Medulla oblongata (tissue), 1 donor: ENCODE measurements at regions not wholly inside any gene's neighbourhood (a gene's known extent, or its start where the extent isn't known, plus 50 kb on each side); places are given as distances from the start of the nearest gene placed in this dataset.

Experiments
- DNase-seq: peaks from one replicate; pipeline ENCODE4 v3.0.0-alpha.2; 2015; ENCODE audit errors: extremely low spot score

DNA sequence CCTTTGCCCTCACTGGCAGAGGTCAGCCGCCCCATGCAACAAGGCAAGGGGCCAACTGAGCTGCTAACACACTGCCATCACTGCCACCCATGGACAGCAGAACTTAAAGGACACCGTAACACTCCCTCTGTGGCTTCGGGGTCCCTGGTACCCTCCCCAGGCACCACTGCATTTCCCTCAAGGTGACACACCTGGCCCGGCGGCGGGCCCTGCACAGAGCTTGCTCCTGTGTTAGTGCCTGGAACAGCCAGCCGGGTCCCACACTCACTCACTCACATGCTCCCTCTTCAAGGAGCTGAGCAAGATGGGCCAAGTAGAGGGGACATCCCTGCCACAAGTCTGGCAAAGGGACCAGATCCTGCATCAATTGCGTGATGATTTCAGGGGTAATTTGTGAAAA is 126.5 kb upstream of the SOX4 start:
- no peak for DNase-seq

GRCh38 chr6:21468461-21468860 is 125.1 kb upstream of the SOX4 start:
- DNase-seq, result no peak

- no peak for DNase-seq
These were observed 124.3 kb upstream of the SOX4 start for GRCh38 chr6:21469213-21469612.

- no peak for DNase-seq
These were observed 117.4 kb upstream of the SOX4 start for GRCh38 chr6:21476112-21476511.

DNA sequence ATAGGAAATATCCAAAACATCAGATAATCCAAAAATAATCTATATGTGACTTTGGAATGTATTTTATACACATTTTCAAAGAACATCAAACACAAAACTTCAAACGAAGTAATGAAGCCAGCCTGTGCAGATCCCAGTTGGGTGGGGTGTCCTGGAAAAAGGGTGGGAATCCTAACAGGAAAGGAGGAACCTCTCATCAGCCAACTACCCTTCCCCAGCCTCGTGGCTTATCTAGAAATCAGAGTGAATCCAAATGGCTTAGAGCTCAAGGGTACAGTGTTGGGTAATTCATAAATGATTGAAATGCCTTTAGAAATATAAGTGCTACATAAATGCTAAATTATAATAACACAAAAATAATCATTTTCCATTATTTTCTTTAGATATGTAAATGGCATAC is 115.1 kb upstream of the SOX4 start:
- no peak for DNase-seq

- DNase-seq, result peak; percentile 8
These were observed 114.5 kb upstream of the SOX4 start for GRCh38 chr6:21478883-21479539.

- no peak for DNase-seq
These were observed 107.4 kb upstream of the SOX4 start for GRCh38 chr6:21486115-21486514.

DNA sequence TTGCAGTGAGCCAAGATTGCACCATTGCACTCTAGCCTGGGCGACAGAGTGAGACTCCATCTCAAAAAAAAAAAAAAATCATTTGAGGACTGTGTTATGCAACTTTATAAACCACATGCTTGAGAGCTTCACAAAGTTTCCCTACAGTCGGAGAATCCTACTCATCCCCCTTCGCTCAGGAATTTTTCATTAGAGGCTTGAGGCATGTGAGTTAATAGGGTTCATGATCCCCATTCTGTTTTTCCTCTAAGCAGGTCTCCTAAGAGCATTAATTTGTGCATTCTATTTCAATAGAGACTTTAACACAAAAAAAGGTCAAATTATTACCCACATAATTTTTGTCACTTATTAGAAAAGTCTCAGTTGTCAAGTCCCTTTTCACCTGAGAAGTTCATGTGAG is 103.7 kb upstream of the SOX4 start:
- DNase-seq, result no peak

GRCh38 chr6:21491955-21492354 is 101.6 kb upstream of the SOX4 start:
- DNase-seq, result no peak

DNA sequence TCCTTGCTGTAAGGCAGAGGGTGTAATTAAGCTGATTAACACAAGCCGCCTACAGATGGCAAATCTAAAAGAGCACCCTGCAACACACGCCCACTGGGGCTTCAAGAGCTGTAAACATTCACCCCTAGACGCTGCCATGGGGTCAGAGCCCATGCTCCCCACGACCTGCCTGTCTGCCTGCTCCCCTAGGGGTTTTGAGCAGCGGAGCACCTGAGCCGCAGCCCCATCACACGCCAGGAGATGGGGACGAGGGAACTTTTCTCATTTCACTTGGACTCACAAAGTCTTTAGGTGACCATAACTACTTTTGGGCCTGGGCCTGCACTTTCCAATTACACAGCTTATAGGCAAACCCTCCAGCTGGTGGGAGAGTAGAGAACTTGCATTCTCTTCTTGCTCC is 99.0 kb upstream of the SOX4 start:
- no peak for DNase-seq

DNA sequence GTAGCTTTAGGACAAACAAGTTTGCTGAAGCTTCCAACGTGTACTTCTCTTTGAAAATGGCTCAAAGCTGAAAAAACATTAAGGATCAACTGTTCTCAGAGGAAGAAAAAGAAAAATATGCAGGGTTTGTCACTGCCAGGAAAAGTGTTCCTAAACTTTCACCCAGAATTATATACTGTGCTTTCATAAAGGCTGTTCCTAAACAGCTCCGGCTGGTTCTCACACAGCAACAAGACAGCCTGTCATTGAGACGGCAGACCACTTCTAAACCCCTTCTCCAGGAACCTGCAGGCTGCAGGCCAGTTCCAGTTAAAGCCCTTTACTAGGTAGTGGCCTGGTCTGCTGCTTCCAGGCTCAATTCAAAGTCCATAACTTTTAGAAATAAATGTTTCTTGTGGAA is 97.4 kb upstream of the SOX4 start:
- no peak for DNase-seq

DNA sequence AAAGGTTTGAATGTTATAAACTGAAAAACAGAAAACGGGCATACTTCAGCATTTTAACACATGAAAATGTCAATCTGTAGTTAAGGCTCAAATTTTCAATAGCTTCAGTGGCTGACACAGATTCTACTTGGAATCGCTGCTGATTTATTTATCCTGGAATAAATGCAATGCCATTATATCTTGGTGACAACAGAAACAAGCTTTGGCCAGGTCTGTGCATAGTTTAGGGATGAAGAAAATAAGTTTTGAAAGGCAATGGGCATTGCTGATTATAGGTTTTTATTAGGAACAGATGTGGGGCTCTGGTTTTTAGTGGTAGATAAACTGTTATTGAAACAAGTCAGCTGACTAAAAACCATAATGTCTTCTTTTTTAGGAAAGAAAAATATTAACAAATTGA is 96.8 kb upstream of the SOX4 start:
- no peak for DNase-seq

DNA sequence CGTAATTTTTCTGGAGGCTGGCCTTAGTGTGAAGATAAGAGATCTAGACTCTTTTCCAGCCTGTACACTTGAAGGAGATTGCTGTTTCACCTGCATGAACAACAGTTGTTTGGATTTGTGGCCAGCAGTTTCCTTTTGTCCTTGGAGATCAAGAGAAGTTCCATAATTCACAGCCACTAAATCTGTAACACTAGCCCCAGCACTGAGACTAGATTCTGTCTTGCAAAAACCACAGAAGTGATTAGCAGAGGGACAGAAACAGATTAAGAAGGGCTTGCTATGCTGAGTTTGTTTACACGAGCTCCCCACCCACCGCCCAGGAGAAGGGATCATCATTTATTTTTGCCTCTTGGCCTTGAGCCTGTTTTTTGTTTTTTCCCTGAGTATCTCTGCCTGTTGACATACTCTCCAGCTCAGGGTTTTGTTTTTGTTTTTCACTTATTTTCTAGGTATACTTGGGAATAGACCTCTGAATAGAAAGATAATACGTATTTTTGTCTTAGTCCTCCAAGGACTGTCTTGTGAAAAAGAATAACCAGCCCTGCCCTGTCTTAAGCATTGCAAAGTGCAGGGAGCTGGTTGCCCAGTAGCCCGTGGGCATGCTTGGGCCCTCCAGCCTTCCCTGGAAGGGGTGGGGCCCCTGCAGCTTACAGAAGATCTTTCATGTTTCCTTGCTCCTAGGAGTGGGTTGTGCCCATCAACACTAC is 93.1 kb upstream of the SOX4 start:
- no peak for DNase-seq

DNA sequence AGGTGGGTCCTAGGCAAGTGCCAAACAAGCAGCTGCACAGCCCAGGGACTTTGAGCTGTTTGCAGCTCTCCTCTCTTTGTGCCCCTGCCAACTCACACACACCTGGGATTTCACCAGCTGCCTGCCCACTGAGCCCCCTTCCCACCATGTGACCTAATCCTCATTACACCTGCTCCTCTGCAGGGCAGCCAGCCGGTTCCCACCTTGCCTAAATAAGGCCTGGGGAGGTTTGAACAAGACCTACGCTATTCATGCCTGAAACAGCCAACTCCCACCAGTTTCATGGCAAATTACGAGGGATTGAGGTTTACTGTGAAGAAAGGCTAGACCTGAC is 92.6 kb upstream of the SOX4 start:
- no peak for DNase-seq

DNA sequence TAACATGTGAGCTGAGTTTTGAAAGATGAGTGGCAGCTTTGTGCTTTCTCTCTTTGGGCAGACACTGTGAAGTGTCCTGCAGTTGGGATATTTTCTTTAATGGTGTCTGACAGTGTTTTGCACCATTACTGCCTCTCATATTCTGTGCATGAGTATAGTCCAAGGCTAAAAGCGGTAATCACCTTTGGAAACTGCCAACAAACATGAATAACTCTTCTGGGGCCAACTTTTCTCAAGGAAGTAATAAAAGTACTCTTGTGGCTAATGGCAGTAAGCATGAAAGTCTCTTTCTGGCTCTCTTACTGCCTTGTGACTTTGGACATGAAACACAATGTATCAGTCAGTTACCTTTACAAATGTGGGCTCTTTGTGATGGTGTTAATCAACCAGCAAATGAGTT is 91.7 kb upstream of the SOX4 start:
- DNase-seq, result no peak

DNA sequence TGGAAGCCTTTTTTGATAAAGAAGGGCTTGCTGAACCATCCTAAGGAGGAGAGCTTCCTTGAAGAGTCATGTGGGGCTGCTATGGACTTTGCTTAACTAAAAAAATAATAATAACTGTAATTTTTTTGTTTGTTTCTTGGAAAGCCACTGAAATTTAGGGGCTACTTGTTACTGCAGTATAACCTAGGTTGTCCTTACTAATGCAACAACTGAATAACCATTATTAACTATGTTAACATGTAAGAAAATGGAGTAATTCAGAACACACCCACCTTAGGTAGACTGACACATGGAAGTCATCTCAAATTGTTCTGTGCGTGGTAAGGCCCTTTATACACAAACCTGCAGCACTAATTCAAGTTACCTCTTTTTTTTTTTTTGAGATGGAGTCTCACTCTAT is 90.9 kb upstream of the SOX4 start:
- no peak for DNase-seq

- no peak for DNase-seq
These were observed 88.8 kb upstream of the SOX4 start for GRCh38 chr6:21504790-21505189.

DNA sequence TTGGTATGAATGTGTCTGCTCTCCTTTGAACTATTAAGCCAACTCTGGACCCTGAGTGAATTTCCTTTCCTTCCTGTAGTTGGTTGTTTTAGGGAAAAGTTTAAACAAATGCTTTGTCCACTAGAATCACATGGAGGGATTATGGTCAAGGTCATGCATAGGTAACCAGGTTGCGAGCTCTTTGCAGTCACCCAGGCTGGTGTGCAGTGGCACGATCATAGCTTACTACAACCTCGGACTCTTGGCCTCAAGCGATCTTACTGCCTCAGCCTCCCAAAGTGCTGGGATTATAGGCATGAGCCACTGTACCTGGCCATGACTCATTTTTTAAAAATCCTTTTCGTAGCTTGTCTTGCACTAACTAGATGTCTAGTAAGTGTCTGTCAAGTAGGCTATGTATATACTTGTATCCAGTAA is 88.0 kb upstream of the SOX4 start:
- DNase-seq, result no peak

DNA sequence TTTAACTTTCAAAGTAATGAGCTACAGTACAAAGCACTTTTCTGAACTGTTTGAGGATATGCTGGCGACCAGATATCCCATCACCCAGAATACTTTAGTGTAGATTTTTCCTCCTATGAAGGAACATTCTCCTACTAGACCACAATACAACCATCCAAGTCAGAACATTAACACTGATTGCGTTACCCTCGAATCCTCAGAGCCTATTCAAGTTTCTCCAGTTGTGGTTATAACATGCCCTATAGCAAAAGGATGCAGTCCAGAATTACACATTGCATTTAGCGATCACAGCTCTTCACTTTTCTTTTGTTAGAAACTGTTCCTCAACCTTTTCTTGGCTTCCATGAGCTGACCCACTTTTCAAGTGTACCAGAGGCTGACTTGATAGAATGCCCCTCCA is 87.4 kb upstream of the SOX4 start:
- no peak for DNase-seq

- DNase-seq, result no peak
These were observed 85.7 kb upstream of the SOX4 start for GRCh38 chr6:21507811-21508210.

GRCh38 chr6:21508753-21509152 is 84.8 kb upstream of the SOX4 start:
- DNase-seq, result no peak

- DNase-seq, result no peak
These were observed 81.5 kb upstream of the SOX4 start for GRCh38 chr6:21511891-21512550.

DNA sequence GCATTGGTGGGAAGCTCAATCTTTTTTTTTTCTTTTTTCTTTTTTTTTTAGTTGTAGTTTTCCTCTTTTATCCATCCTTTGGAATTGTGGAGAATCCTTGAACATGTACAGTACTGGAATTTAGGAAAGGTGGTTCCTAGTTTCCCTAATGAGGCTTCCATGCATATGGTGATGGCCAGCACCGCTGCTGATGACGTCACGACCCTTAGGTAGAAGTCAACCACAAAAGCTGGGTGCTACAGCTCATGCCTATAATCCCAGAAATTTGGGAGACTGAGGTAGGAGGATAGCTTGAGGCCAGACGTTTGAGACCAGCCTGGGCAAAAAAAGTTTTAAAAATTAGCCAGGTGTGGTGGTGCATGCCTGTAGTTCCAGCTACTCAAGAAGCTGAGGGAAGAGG is 79.3 kb upstream of the SOX4 start:
- no peak for DNase-seq
